ENCODE measurements at regions not wholly inside any gene's neighbourhood (a gene's known extent, or its start where the extent isn't known, plus 50 kb on each side); places are given as distances from the start of the nearest gene placed in this dataset.

GRCh38 chr3:154942827-154943226 is 137.3 kb upstream of the MME start:
- no peak for TF ChIP-seq CTCF (IDR thresholded peaks at IDR 0.05; ENCODE audit: unreplicated experiment in 3 of 3)
- Mint-ChIP-seq H3K4me1 (no peaks in the 10 kb centered on the region), H3K4me3 (no peak overlapping the region), H3K27me3 (ENCODE audit: low read depth) (no peaks in the 10 kb centered on the region), H3K27ac (no peak overlapping the region), H3K9me3 (peaks cover 46% of the 10 kb centered on the region), H3K36me3 (ENCODE audit: low read depth) (no peaks in the 10 kb centered on the region)

GRCh38 chr3:154936196-154936595 is 143.9 kb upstream of the MME start:
- H3K4me1 Mint-ChIP-seq: no peaks in the 10 kb centered on the region

GRCh38 chr3:154933581-154933980 is 146.5 kb upstream of the MME start:
- no peaks in the 10 kb centered on the region for H3K9me3 Mint-ChIP-seq
- H3K4me3 Mint-ChIP-seq: no peak overlapping the region
- no peak overlapping the region for H3K27ac Mint-ChIP-seq
- no peaks in the 10 kb centered on the region for H3K27me3 Mint-ChIP-seq (ENCODE audit: low read depth)
- no peak for TF ChIP-seq CTCF (IDR thresholded peaks at IDR 0.05; ENCODE audit: unreplicated experiment in 3 of 3)
- H3K4me1 Mint-ChIP-seq: no peaks in the 10 kb centered on the region
- no peaks in the 10 kb centered on the region for H3K36me3 Mint-ChIP-seq (ENCODE audit: low read depth)

More at GRCh38 chr3:154936196-154936595, 143.9 kb upstream of the MME start:
- Mint-ChIP-seq H3K27me3 (ENCODE audit: low read depth) (no peaks in the 10 kb centered on the region), H3K27ac (no peak overlapping the region), H3K36me3 (ENCODE audit: low read depth) (no peaks in the 10 kb centered on the region), H3K9me3 (peaks cover 10% of the 10 kb centered on the region), H3K4me3 (no peak overlapping the region)
- no peak for TF ChIP-seq CTCF (IDR thresholded peaks at IDR 0.05; ENCODE audit: unreplicated experiment in 3 of 3)

GRCh38 chr3:154932633-154933032 is 147.5 kb upstream of the MME start:
- H3K9me3 Mint-ChIP-seq: no peaks in the 10 kb centered on the region
- no peak overlapping the region for H3K4me3 Mint-ChIP-seq
- no peaks in the 10 kb centered on the region for H3K27me3 Mint-ChIP-seq (ENCODE audit: low read depth)
- no peak overlapping the region for H3K27ac Mint-ChIP-seq
- no peak for TF ChIP-seq CTCF (IDR thresholded peaks at IDR 0.05; ENCODE audit: unreplicated experiment in 3 of 3)
- no peaks in the 10 kb centered on the region for H3K36me3 Mint-ChIP-seq (ENCODE audit: low read depth)
- no peaks in the 10 kb centered on the region for H3K4me1 Mint-ChIP-seq

- Mint-ChIP-seq H3K9me3 (no peaks in the 10 kb centered on the region), H3K4me3 (no peak overlapping the region), H3K27me3 (ENCODE audit: low read depth) (no peaks in the 10 kb centered on the region), H3K27ac (no peak overlapping the region), H3K4me1 (no peaks in the 10 kb centered on the region), H3K36me3 (ENCODE audit: low read depth) (no peaks in the 10 kb centered on the region)
- no peak for TF ChIP-seq CTCF (IDR thresholded peaks at IDR 0.05; ENCODE audit: unreplicated experiment in 3 of 3)
Observed at GRCh38 chr3:154931484-154931883, 148.6 kb upstream of the MME start.

GRCh38 chr3:154926721-154927120 is 153.4 kb upstream of the MME start:
- H3K36me3 Mint-ChIP-seq (ENCODE audit: low read depth): peaks cover 6% of the 10 kb centered on the region
- H3K4me3 Mint-ChIP-seq: no peak overlapping the region
- no peak overlapping the region for H3K27ac Mint-ChIP-seq
- H3K4me1 Mint-ChIP-seq: no peaks in the 10 kb centered on the region
- TF ChIP-seq CTCF (IDR thresholded peaks at IDR 0.05; ENCODE audit: unreplicated experiment in 3 of 3): no peak
- H3K9me3 Mint-ChIP-seq: peaks cover 3% of the 10 kb centered on the region
- H3K27me3 Mint-ChIP-seq (ENCODE audit: low read depth): no peaks in the 10 kb centered on the region

Measured in nephron (organoid).